GM21390 (cell line): ENCODE measurements at regions not wholly inside any gene's neighbourhood (a gene's known extent, or its start where the extent isn't known, plus 50 kb on each side); places are given as distances from the start of the nearest gene placed in this dataset.
"Not testable (repeated sequence)": the region's sequence is repeated elsewhere in the genome, so short reads cannot be mapped to it uniquely, and the experiment has no call there.

ENCODE experiments used
- ATAC-seq: cut with Tn5 transposase; IDR thresholded peaks from one replicate; pipeline ENCODE4 v1.9.1; 2021; ENCODE audit not compliant: unreplicated experiment

- ATAC-seq: no peak
Observed at GRCh38 chr2:11950896-11951295, 204.5 kb downstream of the LPIN1 start.

GRCh38 chr2:11951492-11951891 lies 205.1 kb downstream of the LPIN1 start:
- not testable (repeated sequence) for ATAC-seq

- no peak for ATAC-seq
Observed at GRCh38 chr2:11953258-11953657, 206.8 kb downstream of the LPIN1 start.

GRCh38 chr2:11955314-11955713 lies 208.9 kb downstream of the LPIN1 start:
- ATAC-seq: no peak

GRCh38 chr2:11955884-11956291 lies 209.5 kb downstream of the LPIN1 start:
- no peak for ATAC-seq

- no peak for ATAC-seq
Observed at GRCh38 chr2:11962707-11963328, 216.4 kb downstream of the LPIN1 start.

GRCh38 chr2:11963966-11964365 lies 217.5 kb downstream of the LPIN1 start:
- ATAC-seq: no peak

GRCh38 chr2:11967946-11968465 lies 221.6 kb downstream of the LPIN1 start:
- no peak for ATAC-seq

- no peak for ATAC-seq
Observed at GRCh38 chr2:11968521-11968920, 222.1 kb downstream of the LPIN1 start.

GRCh38 chr2:11969774-11970173 lies 223.3 kb downstream of the LPIN1 start:
- ATAC-seq: no peak

- ATAC-seq: no peak
Observed at GRCh38 chr2:11974573-11974972, 228.1 kb downstream of the LPIN1 start.

- no peak for ATAC-seq
Observed at GRCh38 chr2:11975373-11975772, 228.9 kb downstream of the LPIN1 start.

GRCh38 chr2:11976073-11976472 lies 229.6 kb downstream of the LPIN1 start:
- no peak for ATAC-seq

- peak; percentile 81 for ATAC-seq
Observed at GRCh38 chr2:11977766-11978524, 231.5 kb downstream of the LPIN1 start.

GRCh38 chr2:11980809-11981208 lies 234.4 kb downstream of the LPIN1 start:
- ATAC-seq: no peak

GRCh38 chr2:11983401-11983800 lies 237.0 kb downstream of the LPIN1 start:
- no peak for ATAC-seq

GRCh38 chr2:11983870-11984269 lies 237.4 kb downstream of the LPIN1 start:
- no peak for ATAC-seq

- no peak for ATAC-seq
Observed at GRCh38 chr2:11984316-11985158, 238.1 kb downstream of the LPIN1 start.

- ATAC-seq: no peak
Observed at GRCh38 chr2:11985817-11986566, 239.6 kb downstream of the LPIN1 start.

GRCh38 chr2:11987151-11987550 lies 240.7 kb downstream of the LPIN1 start:
- no peak for ATAC-seq
